Left renal cortex interstitium (tissue), 4 donors: ENCODE measurements at regions not wholly inside any gene's neighbourhood (a gene's known extent, or its start where the extent isn't known, plus 50 kb on each side); places are given as distances from the start of the nearest gene placed in this dataset.

ENCODE experiments used
- DNase-seq, 4 donors: peaks; one replicate each; pipeline ENCODE4 v3.0.0-alpha.2; 2013; ENCODE audit warnings: low read depth in 4 of 4, low spot score in 2 of 4, missing footprints in 1 of 4

- no peak for DNase-seq
Measured at GRCh38 chr3:98971169-98971681, 69.7 kb upstream of the DCBLD2 start.

DNA sequence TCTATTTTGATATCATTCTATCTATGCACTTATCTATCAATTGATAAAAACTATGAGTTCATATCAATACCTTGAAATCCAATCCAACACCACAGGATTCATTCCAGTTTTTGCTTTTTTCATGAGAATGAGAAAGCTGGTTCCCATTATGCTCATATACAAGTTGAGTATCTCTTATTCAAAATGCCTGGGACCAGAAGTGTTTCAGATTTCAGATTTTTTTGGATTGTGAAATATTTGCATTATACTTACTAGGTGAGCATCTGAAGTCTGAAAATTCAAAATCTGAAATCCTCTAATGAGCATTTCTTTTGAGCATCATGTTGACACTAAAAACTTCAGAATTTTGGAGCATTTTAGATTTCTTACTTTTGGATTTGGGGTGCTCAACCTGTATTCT is 67.8 kb upstream of the DCBLD2 start:
- no peak for DNase-seq

- no peak for DNase-seq
Measured at GRCh38 chr3:98968824-98969223, 67.3 kb upstream of the DCBLD2 start.

DNA sequence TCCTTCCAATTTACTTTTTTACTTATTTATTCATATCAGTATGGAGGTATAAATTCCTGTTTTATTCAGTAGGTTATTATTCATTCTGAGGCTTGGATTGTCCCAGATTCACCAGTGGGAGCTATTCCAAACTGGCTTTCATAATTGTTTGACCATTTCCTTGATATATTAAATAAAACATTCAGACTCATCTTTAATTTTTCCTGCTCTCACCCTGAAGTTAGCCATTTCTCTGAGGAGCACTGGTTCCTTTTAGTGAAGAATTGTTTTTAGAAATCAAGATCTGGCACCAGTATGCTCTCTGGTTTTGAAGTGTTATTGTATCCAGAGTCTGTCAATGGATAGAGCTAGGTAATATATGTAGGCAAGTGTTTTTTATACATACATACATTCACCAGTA is 66.9 kb upstream of the DCBLD2 start:
- DNase-seq, result no peak

- DNase-seq, result no peak
Measured at GRCh38 chr3:98967758-98968157, 66.3 kb upstream of the DCBLD2 start.

DNA sequence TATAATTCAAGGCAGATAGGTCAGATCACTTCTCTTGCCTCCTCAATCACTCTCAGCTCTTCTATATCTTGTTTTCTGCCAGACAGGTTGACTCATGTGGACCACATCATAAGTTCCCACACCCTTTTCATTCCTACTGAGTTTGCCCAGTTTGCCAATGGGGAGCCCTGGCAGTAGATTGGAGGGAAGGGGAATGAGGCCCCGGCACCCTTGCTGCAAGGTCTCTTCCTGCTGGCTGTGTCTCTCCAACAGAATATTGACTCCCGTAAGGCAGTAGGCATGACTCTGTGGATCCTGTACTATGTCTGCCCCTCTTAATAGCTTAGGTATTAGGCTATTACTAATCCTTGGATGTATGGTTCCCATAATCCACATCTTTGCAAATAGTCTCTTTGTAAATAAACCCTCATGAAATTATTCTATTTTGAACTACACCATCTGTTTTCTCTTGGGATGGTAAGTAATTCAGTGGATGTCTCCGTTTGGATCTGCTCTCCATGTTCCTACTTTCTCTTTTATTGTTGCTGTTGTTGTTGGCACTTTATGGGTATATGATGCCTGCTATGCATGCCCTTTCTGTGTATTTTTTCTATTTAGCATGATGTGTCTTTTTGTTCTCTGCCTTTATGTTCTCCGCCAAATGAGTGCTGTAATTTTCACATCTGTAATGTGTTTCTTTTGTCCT is 65.5 kb upstream of the DCBLD2 start:
- DNase-seq, result no peak

DNA sequence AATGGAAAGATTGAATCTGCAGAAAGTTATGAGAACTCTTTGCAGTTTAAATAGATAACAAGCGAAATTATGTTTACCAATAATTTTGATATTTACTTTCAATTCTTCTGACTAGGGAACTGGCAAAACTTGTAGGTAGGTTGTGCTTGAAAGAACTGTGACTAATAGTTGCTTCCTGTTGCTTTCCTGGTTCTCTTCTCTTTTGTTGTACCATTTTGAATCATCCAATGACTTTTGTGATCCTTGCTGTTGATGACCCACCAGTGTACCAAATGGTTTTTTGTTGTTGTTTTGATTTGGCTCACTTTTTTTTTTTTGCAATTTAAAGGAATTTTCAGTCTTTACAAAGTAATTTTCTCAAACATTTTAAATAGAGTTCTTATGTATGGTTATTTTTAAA is 64.9 kb upstream of the DCBLD2 start:
- DNase-seq, result no peak

DNA sequence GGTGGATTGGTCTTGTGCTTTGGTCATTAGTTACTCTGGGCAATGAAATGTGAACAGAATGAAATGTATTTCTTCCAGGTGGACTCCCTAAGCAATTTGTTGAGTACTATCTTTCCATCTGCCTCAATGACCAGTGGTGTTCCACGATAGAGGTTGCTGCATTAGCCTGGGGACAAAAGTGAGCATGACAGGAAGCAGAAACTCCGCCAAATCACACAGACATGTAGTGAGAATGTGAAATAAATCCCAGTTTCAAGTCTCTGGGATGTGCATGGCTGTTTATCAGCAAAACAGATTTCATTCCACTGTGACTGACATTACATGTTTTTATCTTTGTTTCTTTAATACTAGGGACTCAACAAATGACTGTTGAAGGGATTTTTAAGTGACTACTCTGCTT is 63.3 kb upstream of the DCBLD2 start:
- DNase-seq, result no peak

- no peak for DNase-seq
Measured at GRCh38 chr3:98963546-98963945, 62.1 kb upstream of the DCBLD2 start.

DNA sequence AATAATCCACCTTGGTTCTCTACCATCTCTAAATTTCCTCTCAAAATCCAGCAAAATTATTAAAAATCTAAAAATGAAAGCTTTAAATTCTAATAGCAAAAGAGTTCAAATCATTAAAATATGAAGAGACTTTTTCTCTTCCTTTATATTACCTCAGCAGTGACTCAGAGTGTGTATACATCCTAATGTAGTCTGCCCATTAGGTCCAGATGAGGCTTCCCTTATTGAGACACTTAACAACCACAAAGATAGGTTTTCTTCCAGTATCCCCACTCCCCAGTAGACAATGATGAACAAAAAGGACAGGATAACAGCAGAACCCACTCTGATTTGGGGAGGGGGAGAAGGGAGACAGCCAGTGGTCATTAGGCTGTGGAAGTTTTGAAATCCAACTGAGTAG is 61.5 kb upstream of the DCBLD2 start:
- no peak for DNase-seq

- no peak for DNase-seq
Measured at GRCh38 chr3:98962189-98962930, 60.9 kb upstream of the DCBLD2 start.

DNA sequence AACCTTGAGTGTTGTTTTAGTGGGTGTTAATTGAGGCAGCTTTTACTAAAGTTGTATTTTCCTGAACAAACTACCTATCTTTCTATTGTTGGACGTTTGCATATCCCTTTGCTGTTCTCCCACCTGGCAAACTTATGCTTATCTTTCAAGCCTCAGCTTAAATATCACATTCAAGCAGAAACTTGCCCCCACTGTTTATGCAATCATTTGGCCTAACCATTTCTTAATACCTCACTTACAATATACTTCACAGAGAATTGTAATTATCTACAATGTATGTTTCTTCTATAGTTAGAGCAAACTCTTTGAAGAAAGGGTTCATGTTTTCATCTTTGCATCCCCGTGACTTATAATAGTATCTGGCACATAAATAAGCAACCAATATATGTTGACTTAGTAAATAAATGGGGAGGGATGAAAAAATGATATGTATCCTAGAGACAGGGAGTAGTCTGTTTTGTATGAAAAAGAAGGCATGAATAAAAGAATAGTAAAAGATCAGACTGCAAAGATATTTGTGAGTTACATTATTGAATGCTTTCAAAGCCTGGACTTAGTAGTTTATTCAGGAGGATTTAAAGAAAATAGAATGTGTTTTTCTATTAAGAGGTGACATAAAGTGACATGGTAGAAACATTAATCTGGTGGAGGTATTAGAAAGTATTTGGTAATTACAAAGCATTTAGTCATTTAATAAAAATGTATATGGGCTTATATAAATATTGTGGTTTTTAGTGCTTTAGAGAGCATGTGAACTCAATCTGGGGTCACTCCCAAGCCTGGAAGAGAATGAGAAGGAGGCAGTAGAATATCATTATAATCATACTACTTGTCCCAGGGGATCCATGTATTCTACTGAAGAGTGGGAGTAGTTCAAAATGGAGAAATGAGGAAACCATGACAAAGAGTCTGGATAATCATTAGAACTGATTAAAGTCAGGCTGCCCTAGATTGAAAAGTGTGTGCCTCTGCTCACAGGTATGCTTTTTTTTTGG is 60.0 kb upstream of the DCBLD2 start:
- DNase-seq, result no peak

DNA sequence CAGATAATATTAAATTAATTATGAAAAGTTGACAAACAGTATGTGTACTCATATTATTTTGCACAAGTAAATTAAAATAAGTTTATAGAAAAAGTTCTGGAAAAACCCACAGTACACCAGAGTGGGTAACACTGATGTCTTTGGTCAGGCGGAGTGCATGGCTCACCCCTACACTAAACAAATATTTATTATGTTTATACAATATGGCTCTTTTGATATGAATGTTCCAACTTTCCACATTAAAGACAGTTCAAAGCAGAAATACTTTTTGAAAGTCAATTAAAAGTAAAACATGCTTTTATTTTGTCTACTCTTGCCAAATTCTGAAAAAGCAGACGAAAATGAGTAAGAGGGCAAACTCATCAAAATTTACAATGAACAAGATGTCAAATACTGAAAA is 56.2 kb upstream of the DCBLD2 start:
- DNase-seq, result no peak

DNA sequence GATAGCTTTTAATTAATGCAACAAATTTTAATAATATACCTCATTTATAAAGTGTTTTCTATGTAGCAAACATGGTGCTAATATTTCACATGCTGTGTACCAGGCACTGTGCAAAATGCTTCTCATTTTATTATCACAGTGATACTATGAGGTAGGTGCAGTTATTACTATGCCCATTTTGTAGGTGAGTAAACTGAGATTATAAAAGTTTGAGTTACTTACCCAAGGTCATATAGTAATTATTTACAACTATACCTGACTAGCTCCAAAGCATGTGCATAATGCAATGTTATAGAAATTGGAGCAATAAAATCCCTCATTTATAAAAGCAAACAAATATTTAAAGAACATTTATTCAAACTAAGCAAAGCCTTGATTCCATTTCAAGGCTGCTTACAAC is 54.5 kb upstream of the DCBLD2 start:
- DNase-seq, result no peak

GRCh38 chr3:98954791-98955604 is 53.5 kb upstream of the DCBLD2 start:
- DNase-seq, result no peak

DNA sequence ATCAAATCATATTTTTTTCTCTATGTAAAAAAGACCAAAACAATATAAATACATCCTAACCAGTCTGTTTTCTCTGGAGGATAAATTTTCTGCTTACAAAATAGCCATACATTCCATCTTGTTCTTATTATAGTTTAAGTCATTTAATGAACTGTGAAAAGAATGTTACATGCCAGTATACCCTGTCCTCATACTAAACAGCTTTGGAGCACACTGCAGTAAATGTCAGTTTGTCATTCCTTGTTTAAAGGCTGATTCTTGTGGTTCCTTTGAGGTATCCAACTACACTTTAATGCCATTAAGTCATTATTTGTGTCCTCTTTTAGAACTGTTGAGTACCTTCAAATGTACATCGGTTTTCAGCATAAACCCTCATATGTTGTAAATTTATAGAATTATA is 52.7 kb upstream of the DCBLD2 start:
- no peak for DNase-seq

DNA sequence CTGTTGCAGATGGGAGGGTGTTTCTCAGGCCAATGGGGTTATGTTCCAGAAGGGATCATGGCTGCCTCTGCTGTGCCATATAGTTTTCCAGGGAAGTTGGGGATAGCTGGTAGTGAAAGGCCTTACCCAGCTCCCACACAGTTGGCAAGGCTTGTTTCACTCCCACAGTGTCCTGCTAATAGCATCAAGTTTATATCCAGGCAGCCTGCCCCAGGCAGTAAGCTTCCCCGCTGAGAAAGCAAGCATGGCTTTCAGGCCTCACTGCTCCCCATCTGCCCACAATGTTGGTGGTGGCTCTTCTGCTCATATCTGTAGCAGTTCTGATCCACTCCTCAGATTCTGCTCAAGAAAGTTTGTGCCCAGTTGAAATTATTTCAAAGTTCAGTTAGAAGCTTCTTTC is 50.9 kb upstream of the DCBLD2 start:
- DNase-seq, result no peak
